HG02938 (cell line): ENCODE measurements at regions not wholly inside any gene's neighbourhood (a gene's known extent, or its start where the extent isn't known, plus 50 kb on each side); places are given as distances from the start of the nearest gene placed in this dataset.

Experiments
- ATAC-seq: cut with Tn5 transposase; IDR thresholded peaks from one replicate; pipeline ENCODE4 v1.9.1; 2021; ENCODE audit warnings: mild to moderate bottlenecking, moderate library complexity; ENCODE audit not compliant: unreplicated experiment

- ATAC-seq, result no peak
These were observed 141.5 kb downstream of the VEGFA start for GRCh38 chr6:43911354-43912115.

GRCh38 chr6:43910638-43911353 lies 140.8 kb downstream of the VEGFA start:
- ATAC-seq, result no peak

GRCh38 chr6:43910149-43910637 lies 140.2 kb downstream of the VEGFA start:
- ATAC-seq, result no peak

GRCh38 chr6:43909474-43910148 lies 139.6 kb downstream of the VEGFA start:
- ATAC-seq, result no peak

GRCh38 chr6:43907789-43908472 lies 137.9 kb downstream of the VEGFA start:
- no peak for ATAC-seq

- ATAC-seq, result no peak
These were observed 137.3 kb downstream of the VEGFA start for GRCh38 chr6:43907312-43907711.

GRCh38 chr6:43904311-43905123 lies 134.5 kb downstream of the VEGFA start:
- ATAC-seq, result no peak

GRCh38 chr6:43903739-43904290 lies 133.8 kb downstream of the VEGFA start:
- no peak for ATAC-seq

- no peak for ATAC-seq
These were observed 131.8 kb downstream of the VEGFA start for GRCh38 chr6:43901733-43902230.

GRCh38 chr6:43900916-43901732 lies 131.1 kb downstream of the VEGFA start:
- ATAC-seq, result no peak

GRCh38 chr6:43900560-43900915 lies 130.5 kb downstream of the VEGFA start:
- ATAC-seq, result no peak

- ATAC-seq, result no peak
These were observed 129.8 kb downstream of the VEGFA start for GRCh38 chr6:43899830-43900229.

- ATAC-seq, result no peak
These were observed 128.5 kb downstream of the VEGFA start for GRCh38 chr6:43898358-43899131.

- ATAC-seq, result no peak
These were observed 127.7 kb downstream of the VEGFA start for GRCh38 chr6:43897571-43898302.

GRCh38 chr6:43896329-43897255 lies 126.6 kb downstream of the VEGFA start:
- ATAC-seq, result no peak

GRCh38 chr6:43895656-43896328 lies 125.8 kb downstream of the VEGFA start:
- no peak for ATAC-seq
